ENCODE measurements at regions not wholly inside any gene's neighbourhood (a gene's known extent, or its start where the extent isn't known, plus 50 kb on each side); places are given as distances from the start of the nearest gene placed in this dataset.

GRCh38 chr21:41593760-41594138, 85.8 kb upstream of the TMPRSS2 start:
- no peak for TF ChIP-seq POLR2AphosphoS5 (IDR thresholded peaks at IDR 0.05; ENCODE audit: low read depth, low read length)
- no peak for TF ChIP-seq POLR2A (IDR thresholded peaks at IDR 0.05; ENCODE audit: low read depth, low read length)
- TF ChIP-seq TAF1 (IDR thresholded peaks at IDR 0.05; ENCODE audit: low read depth, low read length): no peak
- no peak for TF ChIP-seq SPI1 (IDR thresholded peaks at IDR 0.05; ENCODE audit: low read depth, low read length)
- no peak for TF ChIP-seq PAX5 (IDR thresholded peaks at IDR 0.05; ENCODE audit: insufficient read depth, low read length, severe bottlenecking)

Measured in GM12891 (cell line).